ENCODE measurements at regions not wholly inside any gene's neighbourhood (a gene's known extent, or its start where the extent isn't known, plus 50 kb on each side); places are given as distances from the start of the nearest gene placed in this dataset.
"Not testable (repeated sequence)": the region's sequence is repeated elsewhere in the genome, so short reads cannot be mapped to it uniquely, and the experiment has no call there.

GRCh38 chr9:110068212-110068611 is 139.7 kb downstream of the C9orf152 start:
- no peak for DNase-seq

GRCh38 chr9:110069326-110070248 is 138.4 kb downstream of the C9orf152 start:
- no peak for DNase-seq

GRCh38 chr9:110072597-110073355 is 135.2 kb downstream of the C9orf152 start:
- DNase-seq: no peak

DNA sequence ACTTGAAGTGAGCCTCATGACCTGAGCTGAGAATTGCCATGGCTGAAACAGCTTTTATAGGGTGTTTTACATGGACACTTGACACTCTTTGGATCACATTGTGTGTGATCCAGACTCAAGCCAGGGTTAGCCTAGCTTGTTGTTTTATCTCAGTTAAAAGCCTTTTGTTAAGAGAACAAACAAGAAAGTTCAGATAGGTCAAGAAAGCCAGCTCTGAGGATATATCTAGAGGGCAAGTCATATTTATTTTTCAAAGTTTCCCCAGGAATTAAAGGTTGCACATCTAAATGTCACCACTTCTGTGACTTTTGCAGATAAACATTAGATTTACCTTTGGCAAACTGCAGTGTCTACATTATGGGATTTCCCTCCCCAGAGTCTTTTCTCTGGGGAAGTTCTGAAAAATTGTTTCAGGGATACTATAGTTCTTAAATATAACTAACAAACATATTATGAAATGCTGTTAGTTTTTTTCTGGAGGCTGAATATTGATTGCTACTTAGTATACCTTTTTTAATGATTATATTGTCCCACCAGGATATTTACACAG is 134.5 kb downstream of the C9orf152 start:
- DNase-seq: no peak

DNA sequence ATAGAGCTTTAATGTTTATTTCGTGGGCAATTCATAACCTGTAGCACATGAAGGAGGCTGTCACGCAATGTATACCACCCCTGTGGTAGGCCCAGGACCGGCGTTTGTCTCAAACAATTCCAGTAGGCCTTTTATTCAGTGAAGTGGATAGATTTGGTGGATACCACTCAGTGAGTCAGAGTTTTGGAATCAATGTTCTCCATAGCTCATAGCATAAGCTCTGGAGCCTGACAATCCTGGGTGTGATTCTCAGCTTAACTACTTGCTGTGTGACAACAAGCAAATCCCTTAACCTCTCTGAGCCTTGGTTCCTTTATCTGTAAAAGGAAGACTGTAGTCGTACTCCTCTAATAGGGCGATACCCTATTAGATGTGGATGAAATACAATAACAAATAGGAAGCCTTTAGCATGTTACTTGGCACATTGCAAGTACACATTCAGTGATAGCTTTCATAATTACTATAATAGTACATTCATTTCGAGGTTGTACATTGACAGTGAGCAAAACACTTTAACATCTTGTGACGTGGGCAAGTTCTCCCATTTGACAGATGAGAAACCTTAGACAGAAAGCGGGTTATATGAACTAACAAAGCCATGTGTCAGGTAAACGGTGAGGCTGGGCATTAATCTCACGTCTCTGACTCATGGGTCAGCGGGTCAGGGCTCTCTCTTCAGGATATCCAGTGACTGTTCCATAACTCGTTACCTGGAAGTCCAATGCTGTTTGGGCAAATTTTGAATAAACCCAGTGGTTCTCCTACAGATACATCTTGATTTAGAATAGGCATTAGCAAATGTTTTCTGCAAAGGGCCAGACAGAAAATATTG is 130.8 kb downstream of the C9orf152 start:
- DNase-seq: no peak

GRCh38 chr9:110077925-110078324 is 130.0 kb downstream of the C9orf152 start:
- DNase-seq: no peak

- DNase-seq: no peak
Observed at GRCh38 chr9:110078604-110079003, 129.4 kb downstream of the C9orf152 start.

DNA sequence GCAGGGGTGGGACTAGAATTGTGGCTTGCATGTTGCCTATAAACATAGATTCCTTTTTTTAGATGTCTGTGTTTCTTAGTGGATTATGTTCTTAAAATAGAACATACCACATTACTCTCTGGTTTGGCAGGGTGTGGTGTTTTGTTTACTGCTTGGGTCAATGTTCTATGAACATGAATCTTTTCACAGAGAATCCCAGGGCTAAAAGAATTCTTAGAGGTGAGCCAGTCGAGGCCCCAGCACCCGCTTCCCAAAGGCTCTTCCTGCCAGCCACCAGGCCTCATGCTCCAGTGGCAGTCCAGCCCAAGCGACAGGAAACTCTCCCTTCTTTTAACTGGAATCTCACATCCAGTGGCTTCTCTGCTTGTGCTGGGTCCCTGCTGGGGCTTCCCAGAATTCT is 126.6 kb downstream of the C9orf152 start:
- no peak for DNase-seq

DNA sequence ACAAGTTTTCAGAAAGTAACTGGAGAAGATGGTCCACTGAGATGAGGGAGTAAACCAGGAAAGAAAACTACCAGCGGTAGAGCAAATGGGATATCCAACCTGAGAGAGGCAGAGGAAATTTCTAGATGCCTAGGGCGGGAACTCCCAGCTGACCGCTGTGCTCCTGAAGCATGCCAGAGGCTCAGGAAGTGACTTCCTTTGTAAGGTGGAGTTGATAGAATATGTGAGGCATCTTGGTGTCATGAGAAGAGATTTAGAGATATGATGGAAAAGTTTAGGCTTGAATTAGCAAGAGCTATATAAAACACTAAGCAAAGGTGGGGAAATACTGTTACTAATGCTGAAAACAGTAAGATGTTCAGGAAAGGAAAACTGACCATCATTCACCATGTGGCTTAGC is 124.1 kb downstream of the C9orf152 start:
- DNase-seq: no peak

GRCh38 chr9:110086537-110086936 is 121.4 kb downstream of the C9orf152 start:
- no peak for DNase-seq

DNA sequence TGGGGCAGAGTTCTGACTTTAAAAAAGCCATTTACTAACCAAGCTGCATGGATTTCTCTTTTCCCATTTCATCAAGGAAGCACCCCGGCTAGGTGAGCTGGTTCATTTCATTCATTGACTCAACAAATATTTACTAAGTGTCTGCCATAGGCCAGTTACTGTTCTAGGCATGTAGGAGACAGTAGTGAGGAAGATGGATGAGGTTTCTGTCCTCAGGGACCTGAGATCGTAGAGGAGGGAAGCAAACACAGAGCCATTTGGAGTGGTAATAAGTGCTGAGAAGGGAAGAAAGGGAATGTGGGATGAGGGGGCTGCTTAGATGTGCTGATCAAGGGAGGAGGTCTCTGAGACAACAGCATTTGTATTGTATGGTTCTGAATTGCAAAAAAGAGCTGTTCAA is 120.4 kb downstream of the C9orf152 start:
- DNase-seq: no peak

DNA sequence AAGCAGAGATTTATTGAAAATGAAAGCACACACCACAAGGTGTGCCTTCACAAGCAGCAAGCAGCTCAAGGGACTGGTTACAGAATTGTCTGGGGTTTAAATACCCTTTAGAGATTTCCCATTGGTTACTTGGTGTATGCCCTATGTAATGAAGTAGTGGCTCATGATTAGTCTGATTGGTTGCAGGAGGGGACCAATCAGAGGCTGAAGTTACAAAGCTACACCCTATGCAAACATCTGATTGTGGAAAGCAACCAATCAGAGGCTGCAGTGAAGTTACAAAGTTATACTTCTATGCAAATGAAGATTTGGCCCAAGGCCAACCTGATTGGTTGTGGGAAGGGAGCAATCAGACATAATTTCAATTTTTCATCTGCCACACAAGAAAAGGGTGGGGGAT is 119.9 kb downstream of the C9orf152 start:
- DNase-seq: no peak

GRCh38 chr9:110089681-110090370 is 118.1 kb downstream of the C9orf152 start:
- DNase-seq: no peak

DNA sequence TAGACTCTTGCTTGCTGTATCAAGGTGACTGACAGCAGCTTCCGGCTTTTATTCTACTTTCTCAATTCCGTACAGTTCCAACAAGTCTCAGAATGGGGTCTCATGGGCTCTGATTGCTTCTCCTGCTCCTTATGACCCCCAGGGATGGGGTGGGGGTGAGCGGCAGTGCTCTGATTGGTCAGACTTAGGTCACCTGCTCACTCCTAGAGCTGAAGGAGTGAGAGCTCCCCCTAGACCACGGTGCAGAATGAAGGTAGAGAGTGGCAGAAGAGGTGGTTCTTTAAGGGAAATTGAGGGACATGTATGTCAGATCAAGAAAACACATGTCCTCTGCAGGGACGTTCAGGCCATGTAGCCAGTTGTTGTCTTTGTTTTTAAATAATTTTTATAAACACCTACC is 115.2 kb downstream of the C9orf152 start:
- DNase-seq: no peak

DNA sequence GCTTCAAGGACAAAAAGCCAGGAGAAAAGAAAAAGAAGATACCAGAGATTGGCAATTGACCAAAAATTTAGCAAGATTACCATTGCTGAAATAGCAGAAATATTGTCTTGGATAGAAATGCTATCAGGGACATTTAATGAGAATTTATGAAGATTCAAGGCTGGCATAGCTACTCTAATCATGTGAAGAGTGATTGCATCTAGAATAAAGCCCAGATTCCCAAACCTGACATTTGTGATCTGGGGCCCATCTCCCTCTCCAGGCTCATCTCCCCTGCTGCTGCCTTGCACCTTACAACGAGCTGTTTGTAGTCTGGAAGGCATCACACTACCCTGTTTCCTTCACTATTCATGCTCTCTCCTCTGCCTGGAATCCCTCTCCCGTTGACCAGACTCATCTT is 114.5 kb downstream of the C9orf152 start:
- DNase-seq: no peak

GRCh38 chr9:110093871-110094270 is 114.1 kb downstream of the C9orf152 start:
- DNase-seq: no peak

GRCh38 chr9:110095161-110095595 is 112.8 kb downstream of the C9orf152 start:
- DNase-seq: no peak

DNA sequence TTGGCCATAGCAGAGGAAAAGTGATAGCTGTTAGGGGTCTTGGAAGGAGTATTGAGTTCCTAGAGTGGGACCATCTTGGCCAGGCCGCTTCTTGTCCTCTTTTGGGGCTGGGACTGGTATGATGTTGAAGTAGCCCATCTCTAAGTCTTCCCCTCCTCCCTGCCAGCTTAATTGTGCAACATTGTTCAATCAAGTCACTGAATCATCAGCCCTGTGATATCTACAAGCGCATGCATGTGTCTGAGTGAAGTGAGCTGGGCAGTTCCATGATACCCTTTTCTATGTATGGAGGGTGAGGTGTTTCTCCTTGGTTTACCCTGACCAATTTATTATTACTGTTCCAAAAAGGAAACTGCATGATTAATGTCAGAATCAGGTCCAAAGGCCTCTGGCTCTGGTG is 112.2 kb downstream of the C9orf152 start:
- no peak for DNase-seq

DNA sequence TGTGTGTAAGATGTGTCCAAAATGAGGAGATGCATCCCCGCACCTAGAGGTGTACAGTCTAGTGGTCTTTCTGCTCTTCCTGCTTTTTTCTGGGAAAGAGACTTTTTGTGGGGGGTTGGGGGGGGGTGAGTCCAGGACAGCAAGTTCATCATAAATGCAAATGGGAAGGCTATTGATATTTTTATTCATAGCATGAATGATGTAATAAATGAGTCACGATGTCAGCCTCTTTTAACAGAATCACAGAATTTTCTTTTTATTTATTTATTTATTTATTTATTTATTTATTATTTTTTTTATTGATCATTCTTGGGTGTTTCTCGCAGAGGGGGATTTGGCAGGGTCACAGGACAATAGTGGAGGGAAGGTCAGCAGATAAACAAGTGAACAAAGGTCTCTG is 111.3 kb downstream of the C9orf152 start:
- not testable (repeated sequence) for DNase-seq

GRCh38 chr9:110099236-110100095 is 108.5 kb downstream of the C9orf152 start:
- no peak for DNase-seq

DNA sequence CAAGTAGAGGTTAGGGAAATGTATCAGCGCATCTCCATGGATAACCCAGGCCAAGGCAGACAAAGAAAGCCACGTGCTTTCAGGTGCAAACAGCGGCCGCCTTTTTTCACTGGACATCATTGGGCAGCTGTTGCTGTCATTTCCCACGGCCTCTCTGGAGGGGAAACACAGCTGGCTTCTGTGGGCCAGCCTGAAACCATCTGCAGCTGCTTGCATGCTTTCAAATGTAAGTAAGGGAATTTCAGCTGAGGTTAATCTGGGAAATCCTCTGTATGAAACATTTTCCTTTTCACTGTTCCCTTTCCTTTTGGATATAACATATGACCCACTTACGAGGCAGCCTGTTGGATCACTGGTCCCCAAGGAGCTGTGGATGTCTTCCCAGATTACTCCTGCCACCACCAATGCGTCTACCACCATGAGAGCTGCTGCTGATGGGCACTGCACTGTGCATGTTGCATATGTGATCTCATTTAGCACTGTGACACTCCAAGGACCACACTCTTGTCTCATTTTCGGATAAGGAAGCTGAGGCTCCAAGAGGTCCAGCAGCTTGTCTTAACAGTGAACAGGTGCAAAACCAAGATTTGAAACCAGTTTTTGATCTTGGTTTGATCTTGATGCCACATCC is 106.3 kb downstream of the C9orf152 start:
- no peak for DNase-seq
